Upper lobe of left lung (tissue), 6 donors: ENCODE measurements at regions not wholly inside any gene's neighbourhood (a gene's known extent, or its start where the extent isn't known, plus 50 kb on each side); places are given as distances from the start of the nearest gene placed in this dataset.

Experiments
- ATAC-seq, 2 donors: fragments of 200-7000 bp; cut with Tn5 transposase; one replicate each; pipeline ENCODE4 v1.9.1; 2022; ENCODE audit warnings: mild to moderate bottlenecking in 2 of 2, moderate library complexity in 2 of 2; ENCODE audit not compliant: low FRiP score in 2 of 2
- DNase-seq, 2 donors: peaks; one replicate each; pipeline ENCODE4 v3.0.0-alpha.2; 2019 to 2020
- H3K27ac ChIP-seq, 4 donors: fragments of 200-600 bp; sonication (generic); one replicate each; pipeline ENCODE4 v1.5.1; 2016 to 2019
- H3K27me3 ChIP-seq, 4 donors: fragments of 200-600 bp; sonication (generic); one replicate each; pipeline ENCODE4 v1.5.1; 2017 to 2019
- H3K36me3 ChIP-seq, 4 donors: fragments of 200-600 bp; sonication (generic); one replicate each; pipeline ENCODE4 v1.5.1; 2016 to 2019
- H3K4me1 ChIP-seq, 4 donors: fragments of 200-600 bp; sonication (generic); one replicate each; pipeline ENCODE4 v1.5.1; 2018 to 2019
- H3K4me3 ChIP-seq, 4 donors: fragments of 200-600 bp; sonication (generic); one replicate each; pipeline ENCODE4 v1.5.1; 2017 to 2019; ENCODE audit warnings: mild to moderate bottlenecking in 2 of 4, moderate library complexity in 1 of 4
- H3K9me3 ChIP-seq, 4 donors: fragments of 200-600 bp; sonication (generic); one replicate each; pipeline ENCODE4 v1.5.1; 2018 to 2019
- EP300 ChIP-seq, 4 donors: sonication (generic); formaldehyde crosslinking; IDR thresholded peaks; one replicate each; pipeline ENCODE4 v1.5.1; 2017; ENCODE audit warnings: antibody characterized with exemption in 4 of 4, control low read depth in 2 of 4
- POLR2A ChIP-seq, 4 donors: fragments of 450-650 bp; IDR thresholded peaks; one replicate each; pipeline ENCODE4 v1.5.1; 2016 to 2017; ENCODE audit warnings: antibody characterized with exemption in 4 of 4, mild to moderate bottlenecking in 2 of 4
- POLR2AphosphoS5 ChIP-seq, 2 donors: sonication (generic); formaldehyde crosslinking; IDR thresholded peaks; one replicate each; pipeline ENCODE4 v1.5.1; 2017; ENCODE audit warnings: antibody characterized with exemption in 2 of 2
- WGBS, 2 donors: methylation state at CpG; one replicate each; pipeline ENCODE4 v1.1.5; 2017 to 2018; 5-methylcytosine and 5-hydroxymethylcytosine counted together
- TF ChIP-seq, protein P1 (sequence below), 6 experiments: fragments of 450-650 bp in 4 of 6; fragments of 200-600 bp in 2 of 6; sonication (generic) in 2 of 6; IDR thresholded peaks; one replicate each; pipeline ENCODE4 v1.5.1; 2016 to 2019; ENCODE audit warnings: antibody characterized with exemption in 6 of 6
- donor health status: DM: no; HTN: no; CAD: no; lungs with moderate emphysema.
- donor health status: DM: no; HTN: yes; CAD: no; lungs with severe emphysema.

DNA sequence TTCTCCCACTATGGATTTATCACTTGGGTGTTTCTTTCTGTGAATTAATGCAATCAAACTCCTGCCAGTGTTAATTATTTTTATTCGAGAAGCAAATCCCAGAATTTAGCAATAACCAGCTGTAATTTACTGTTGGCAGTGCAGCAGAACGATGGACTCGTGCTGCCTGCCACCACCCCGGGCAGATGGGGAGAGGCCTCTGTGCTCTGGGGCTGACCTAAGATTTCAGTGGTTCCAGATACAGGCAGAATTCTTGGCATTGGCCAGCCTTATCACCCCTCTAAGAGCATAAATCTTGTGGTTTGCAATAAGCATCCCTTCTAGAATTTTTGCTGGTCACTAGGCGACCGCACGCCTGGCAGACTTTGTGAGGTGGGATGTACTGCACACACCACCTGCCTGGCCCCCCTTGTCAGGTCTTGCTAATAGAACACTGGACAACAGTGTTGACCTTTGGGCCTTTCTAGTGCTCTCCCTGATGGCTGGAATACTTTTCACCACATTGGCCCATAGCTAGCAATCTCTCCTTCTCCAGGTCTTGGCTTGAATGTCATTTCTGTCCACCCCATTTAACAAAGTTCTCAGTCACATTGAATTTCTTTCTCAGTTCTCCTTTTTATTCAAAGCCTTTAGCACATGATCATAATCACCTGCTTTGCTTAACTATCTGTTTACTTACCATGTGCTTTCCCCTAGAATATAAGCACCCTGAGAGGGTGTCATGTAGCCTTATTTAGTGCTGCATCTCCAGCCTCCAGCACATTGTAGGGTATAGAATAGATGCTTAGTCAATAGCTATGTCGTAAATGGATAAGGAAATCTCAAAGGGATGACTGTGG, 122.1 kb upstream of the DYNLRB2 start:
- ATAC-seq (no peak), DNase-seq (peak in 1 of 2 donors; percentile 3)
- no peaks in the 10 kb centered on the region for H3K9me3 ChIP-seq
- no peak overlapping the region for H3K4me3 ChIP-seq
- no peaks in the 10 kb centered on the region for H3K4me1 ChIP-seq
- H3K36me3 ChIP-seq, result no peaks in the 10 kb centered on the region
- 82 to 90% methylated on average over 8 of the region's 8 CpGs for WGBS, 2 donors
- H3K27ac ChIP-seq, result no peak overlapping the region
- no peaks in the 10 kb centered on the region for H3K27me3 ChIP-seq
- TF ChIP-seq POLR2A (IDR thresholded peaks at IDR 0.05) (no peak), EP300 (IDR thresholded peaks at IDR 0.05) (no peak), POLR2AphosphoS5 (IDR thresholded peaks at IDR 0.05) (no peak)
- TF ChIP-seq, protein P1, sequence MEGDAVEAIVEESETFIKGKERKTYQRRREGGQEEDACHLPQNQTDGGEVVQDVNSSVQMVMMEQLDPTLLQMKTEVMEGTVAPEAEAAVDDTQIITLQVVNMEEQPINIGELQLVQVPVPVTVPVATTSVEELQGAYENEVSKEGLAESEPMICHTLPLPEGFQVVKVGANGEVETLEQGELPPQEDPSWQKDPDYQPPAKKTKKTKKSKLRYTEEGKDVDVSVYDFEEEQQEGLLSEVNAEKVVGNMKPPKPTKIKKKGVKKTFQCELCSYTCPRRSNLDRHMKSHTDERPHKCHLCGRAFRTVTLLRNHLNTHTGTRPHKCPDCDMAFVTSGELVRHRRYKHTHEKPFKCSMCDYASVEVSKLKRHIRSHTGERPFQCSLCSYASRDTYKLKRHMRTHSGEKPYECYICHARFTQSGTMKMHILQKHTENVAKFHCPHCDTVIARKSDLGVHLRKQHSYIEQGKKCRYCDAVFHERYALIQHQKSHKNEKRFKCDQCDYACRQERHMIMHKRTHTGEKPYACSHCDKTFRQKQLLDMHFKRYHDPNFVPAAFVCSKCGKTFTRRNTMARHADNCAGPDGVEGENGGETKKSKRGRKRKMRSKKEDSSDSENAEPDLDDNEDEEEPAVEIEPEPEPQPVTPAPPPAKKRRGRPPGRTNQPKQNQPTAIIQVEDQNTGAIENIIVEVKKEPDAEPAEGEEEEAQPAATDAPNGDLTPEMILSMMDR (IDR thresholded peaks at IDR 0.05), result no peak

DNA sequence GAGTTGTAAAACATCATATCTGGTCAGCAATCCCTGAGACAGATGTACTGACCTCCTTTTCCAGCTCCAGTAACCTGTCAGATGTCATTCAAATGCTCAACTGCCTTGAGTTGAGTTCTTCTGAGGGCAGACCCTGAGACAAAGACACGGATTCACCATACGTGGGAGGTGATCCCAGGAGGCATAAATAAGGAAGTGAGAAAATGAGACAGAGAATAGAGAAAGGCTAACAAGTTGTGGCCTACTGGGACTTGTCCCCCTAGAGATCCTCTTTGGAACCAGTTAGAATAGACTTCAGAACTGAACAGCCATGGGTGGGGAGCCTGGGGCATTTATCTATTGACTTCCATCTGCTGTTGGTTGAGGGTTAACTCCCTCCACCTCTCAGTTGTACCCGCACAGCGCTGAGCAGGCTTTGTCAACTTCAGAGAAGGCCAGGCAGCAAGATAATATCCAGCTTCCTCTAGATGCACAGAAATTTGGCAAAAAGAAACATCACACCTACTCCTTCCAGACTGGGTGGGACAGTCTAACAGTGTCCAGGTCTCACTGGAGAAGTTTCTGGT, 123.0 kb upstream of the DYNLRB2 start:
- WGBS, 2 donors, result 87 to 88% methylated on average over 2 to 4 of the region's 4 CpGs

DNA sequence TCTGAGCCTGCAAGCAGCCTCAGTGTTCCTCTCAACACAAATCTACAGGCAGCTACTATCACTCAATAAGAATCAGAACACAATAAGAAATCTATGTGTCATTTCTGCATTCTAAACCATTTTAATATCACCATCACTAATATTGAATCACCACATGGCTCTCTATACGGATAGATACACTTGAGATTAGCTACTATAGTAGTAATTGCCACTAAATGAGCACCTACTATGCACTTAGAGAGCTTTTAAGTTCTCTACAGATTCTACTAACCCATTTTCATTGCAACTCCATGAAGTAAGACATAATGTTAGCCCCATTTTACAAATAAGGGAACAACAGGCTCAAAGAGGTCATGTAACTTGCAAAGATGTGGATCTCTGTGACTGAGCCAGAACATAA, 132.8 kb upstream of the DYNLRB2 start:
- TF ChIP-seq POLR2A (IDR thresholded peaks at IDR 0.05) (no peak), POLR2AphosphoS5 (IDR thresholded peaks at IDR 0.05) (no peak), EP300 (IDR thresholded peaks at IDR 0.05) (no peak)
- TF ChIP-seq, protein P1 (IDR thresholded peaks at IDR 0.05), result no peak
- Histone ChIP-seq H3K4me3 (no peak overlapping the region), H3K27me3 (no peaks in the 10 kb centered on the region), H3K9me3 (no peaks in the 10 kb centered on the region), H3K36me3 (no peaks in the 10 kb centered on the region), H3K27ac (no peak overlapping the region), H3K4me1 (no peaks in the 10 kb centered on the region)
- WGBS, 2 donors, result 73 to 96% methylated on average over 1 of the region's 1 CpG
- DNase-seq (no peak), ATAC-seq (no peak)

More for the DNA sequence above, 123.0 kb upstream of the DYNLRB2 start:
- TF ChIP-seq EP300 (IDR thresholded peaks at IDR 0.05) (no peak), POLR2A (IDR thresholded peaks at IDR 0.05) (no peak), POLR2AphosphoS5 (IDR thresholded peaks at IDR 0.05) (no peak)
- TF ChIP-seq, protein P1 (IDR thresholded peaks at IDR 0.05), result no peak
- Histone ChIP-seq H3K27me3 (no peaks in the 10 kb centered on the region), H3K36me3 (no peaks in the 10 kb centered on the region), H3K27ac (no peak overlapping the region), H3K4me1 (no peaks in the 10 kb centered on the region), H3K4me3 (no peak overlapping the region), H3K9me3 (no peaks in the 10 kb centered on the region)
- ATAC-seq (no peak), DNase-seq (no peak)

DNA sequence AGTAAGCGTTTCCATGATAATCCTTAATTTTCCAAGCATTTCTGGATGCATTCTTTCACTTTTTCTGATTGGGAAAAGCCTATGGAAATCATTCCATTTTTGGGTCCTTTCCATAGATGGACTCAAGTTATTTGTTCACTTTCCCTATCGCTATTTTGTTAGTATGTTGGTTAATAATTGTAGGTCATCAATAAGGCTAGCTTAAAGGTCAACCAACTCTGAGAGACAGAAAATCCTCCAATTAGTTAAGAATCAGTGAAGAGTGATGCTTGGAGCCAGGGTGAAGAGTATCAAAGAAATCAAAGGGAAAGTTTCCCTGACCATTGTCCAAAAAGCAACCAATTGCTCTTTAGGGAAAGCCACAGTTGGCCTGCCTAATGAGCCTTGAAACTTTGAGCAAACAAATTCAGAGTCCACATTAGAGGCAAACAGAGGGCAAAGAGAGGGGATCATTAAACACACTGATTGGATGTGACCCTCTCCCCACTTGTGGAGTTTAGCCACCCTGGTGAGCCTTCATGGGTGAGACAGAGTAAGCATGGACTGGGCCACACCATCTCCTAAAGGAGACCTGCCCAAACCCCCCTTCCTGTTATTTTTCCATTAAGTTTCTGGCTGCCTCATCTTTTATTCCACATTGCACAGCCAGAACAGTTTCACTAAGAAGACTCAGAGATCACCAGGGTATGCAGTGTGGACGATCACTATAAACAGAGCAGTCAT, 133.4 kb upstream of the DYNLRB2 start:
- Histone ChIP-seq H3K27me3 (no peaks in the 10 kb centered on the region), H3K4me1 (no peaks in the 10 kb centered on the region), H3K9me3 (no peaks in the 10 kb centered on the region), H3K4me3 (no peak overlapping the region), H3K27ac (no peak overlapping the region), H3K36me3 (no peaks in the 10 kb centered on the region)
- WGBS, 2 donors, result 80 to 86% methylated on average over 3 of the region's 3 CpGs
- ATAC-seq, result no peak
- DNase-seq, result no peak
- no peak for TF ChIP-seq POLR2AphosphoS5 (IDR thresholded peaks at IDR 0.05)

DNA sequence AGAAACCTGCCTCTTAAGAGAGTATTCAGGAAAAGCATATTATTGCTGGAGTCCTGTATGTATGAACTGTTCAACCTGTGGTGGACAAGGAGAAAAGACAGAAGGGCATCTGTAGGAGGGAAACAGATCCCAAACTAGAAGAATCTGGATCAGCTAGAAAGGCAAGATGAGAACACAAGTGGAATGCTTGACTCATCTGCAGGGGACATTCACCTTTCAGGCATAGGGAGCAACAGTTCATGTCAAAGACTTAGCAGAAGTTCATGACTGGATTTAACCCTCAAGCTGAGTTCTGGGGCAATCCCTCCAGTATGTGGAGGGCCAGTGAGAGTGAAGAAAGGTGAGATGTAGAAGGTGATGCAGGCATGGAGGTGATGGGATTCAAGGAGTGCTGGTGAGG, 135.9 kb upstream of the DYNLRB2 start:
- no peak for DNase-seq
- Histone ChIP-seq H3K9me3 (no peaks in the 10 kb centered on the region), H3K36me3 (no peaks in the 10 kb centered on the region), H3K4me3 (no peak overlapping the region), H3K27me3 (no peaks in the 10 kb centered on the region), H3K27ac (no peak overlapping the region), H3K4me1 (no peaks in the 10 kb centered on the region)
- no peak for TF ChIP-seq POLR2AphosphoS5 (IDR thresholded peaks at IDR 0.05)
- no peak for TF ChIP-seq POLR2A (IDR thresholded peaks at IDR 0.05)
- TF ChIP-seq, protein P1 (IDR thresholded peaks at IDR 0.05), result no peak
- no peak for TF ChIP-seq EP300 (IDR thresholded peaks at IDR 0.05)
- no peak for ATAC-seq
